GM12875 (cell line): ENCODE measurements at regions not wholly inside any gene's neighbourhood (a gene's known extent, or its start where the extent isn't known, plus 50 kb on each side); places are given as distances from the start of the nearest gene placed in this dataset.

Source experiments
- H3K4me3 ChIP-seq: one replicate; pipeline ENCODE4 v1.5.1; 2011; ENCODE audit warnings: low read depth, low read length, control low read depth
- TF ChIP-seq, protein P1 (sequence below): IDR thresholded peaks from 2 replicates; pipeline ENCODE4 v1.5.1; 2011; ENCODE audit warnings: low read depth, mild to moderate bottlenecking, control low read depth, inconsistent platforms, low read length, moderate library complexity, borderline replicate concordance; ENCODE audit not compliant: insufficient read depth

GRCh38 chr1:2967881-2968280 is 53.4 kb upstream of the ACTRT2 start:
- H3K4me3 ChIP-seq: no peak overlapping the region
- TF ChIP-seq, protein P1, sequence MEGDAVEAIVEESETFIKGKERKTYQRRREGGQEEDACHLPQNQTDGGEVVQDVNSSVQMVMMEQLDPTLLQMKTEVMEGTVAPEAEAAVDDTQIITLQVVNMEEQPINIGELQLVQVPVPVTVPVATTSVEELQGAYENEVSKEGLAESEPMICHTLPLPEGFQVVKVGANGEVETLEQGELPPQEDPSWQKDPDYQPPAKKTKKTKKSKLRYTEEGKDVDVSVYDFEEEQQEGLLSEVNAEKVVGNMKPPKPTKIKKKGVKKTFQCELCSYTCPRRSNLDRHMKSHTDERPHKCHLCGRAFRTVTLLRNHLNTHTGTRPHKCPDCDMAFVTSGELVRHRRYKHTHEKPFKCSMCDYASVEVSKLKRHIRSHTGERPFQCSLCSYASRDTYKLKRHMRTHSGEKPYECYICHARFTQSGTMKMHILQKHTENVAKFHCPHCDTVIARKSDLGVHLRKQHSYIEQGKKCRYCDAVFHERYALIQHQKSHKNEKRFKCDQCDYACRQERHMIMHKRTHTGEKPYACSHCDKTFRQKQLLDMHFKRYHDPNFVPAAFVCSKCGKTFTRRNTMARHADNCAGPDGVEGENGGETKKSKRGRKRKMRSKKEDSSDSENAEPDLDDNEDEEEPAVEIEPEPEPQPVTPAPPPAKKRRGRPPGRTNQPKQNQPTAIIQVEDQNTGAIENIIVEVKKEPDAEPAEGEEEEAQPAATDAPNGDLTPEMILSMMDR: no peak

GRCh38 chr1:2968471-2968881 is 52.8 kb upstream of the ACTRT2 start:
- TF ChIP-seq, protein P1: no peak

DNA sequence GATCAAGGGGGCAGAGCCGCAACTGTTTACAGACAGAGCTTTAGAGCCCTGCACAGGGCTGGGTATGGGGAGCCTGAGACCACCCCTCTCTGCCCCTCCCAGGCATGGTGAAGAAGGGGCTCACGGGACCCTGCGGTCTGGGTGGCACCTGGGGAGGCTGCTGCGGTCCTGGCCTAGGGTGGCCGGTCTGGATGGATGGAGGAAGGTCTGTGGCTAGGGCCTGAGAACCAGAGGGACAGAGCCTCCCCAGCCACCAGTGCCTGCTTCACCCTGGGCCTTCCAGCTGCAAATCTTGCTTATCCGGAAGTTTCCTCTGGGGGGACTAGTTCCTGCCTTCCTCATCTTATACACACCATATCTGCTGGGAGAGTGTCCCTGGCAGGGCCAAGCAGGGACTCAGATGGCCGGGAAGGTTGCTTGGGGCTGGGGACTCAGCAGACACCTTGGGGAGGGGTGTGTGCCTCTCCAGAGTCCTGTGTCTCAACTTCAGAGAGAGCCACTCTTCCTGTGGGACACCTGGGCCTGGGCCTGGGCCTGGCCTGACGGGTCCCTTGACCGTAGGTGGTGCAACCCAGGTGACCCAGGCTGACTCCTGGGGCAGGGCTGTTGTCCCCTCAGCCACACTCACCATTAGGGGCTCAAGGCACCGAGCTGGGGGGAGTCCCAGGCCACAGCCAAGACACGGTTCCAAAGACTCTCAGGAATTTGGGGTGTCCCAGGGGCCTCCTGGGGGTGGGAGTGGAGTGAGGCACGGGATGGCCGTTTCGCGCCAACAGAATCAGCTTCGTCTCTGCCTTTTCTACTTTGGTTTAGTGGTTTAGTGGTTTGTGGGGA is 52.0 kb upstream of the ACTRT2 start:
- TF ChIP-seq, protein P1: no peak
- H3K4me3 ChIP-seq: no peak overlapping the region

More at GRCh38 chr1:2968471-2968881, 52.8 kb upstream of the ACTRT2 start:
- no peak overlapping the region for H3K4me3 ChIP-seq

- no peak overlapping the region for H3K4me3 ChIP-seq
- TF ChIP-seq, protein P1: no peak
Observed at GRCh38 chr1:2969845-2970291, 51.4 kb upstream of the ACTRT2 start.

DNA sequence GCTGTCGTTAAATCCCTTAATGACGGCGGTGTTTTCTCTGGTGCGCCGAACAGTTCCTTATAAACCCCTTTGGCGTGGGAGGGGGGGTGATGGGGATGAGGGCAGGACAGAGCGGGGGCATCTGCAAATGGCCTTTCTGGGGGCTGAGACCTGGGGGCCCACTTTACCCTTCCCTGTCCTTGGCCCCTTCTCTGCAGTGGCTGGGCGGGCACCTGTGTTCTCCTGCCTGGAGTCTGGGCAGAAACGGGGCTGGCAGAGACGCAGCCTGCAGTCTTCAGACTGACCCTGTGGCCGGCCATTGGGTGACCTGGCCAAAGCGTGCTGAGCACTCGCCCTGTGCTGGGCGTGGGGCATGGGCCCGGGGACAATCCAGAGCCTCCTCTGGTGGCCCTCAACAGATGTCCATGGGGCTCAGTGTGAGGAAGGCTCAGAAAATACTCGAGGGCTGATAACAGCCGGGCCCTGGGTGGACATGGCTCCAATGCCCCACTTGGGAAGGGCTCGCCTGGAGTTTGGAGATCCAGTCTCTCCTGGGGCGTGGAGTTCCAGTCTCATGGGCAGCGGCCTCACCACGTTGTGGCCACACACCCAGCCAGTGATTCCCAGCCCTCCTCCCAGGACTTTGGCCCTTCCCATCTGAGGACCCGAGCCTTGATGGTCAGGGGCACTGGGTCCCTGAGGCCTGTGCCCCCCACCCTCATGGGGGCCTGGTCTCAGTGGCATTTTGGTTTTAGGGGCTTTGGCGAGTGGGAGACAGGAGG is 50.8 kb upstream of the ACTRT2 start:
- TF ChIP-seq, protein P1: no peak
- no peak overlapping the region for H3K4me3 ChIP-seq

- TF ChIP-seq, protein P1: no peak
Observed at GRCh38 chr1:2971101-2971501, 50.2 kb upstream of the ACTRT2 start.

More at GRCh38 chr1:2971101-2971501, 50.2 kb upstream of the ACTRT2 start:
- no peak overlapping the region for H3K4me3 ChIP-seq
